ENCODE measurements at regions not wholly inside any gene's neighbourhood (a gene's known extent, or its start where the extent isn't known, plus 50 kb on each side); places are given as distances from the start of the nearest gene placed in this dataset.

DNA sequence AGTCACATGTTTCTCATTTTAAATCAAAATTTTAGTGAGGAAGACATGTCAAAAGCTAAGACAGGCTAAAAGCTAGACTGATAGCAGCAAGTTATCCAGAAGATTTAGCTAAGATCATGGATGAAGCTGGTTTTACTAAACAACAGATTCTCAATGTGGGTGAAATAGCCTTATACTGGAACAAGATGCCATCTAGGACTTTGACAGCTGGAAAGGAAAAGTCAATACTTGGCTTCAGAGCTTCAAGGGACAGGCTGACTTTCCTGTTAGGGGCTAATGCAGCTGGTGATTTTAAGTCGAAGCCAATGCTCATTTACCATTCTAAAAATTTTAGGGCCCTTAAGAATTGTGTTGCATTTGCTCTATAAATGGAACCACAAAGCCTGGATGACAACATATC is 455.3 kb upstream of the SLC10A2 start:
- TF ChIP-seq POLR2AphosphoS5 (IDR thresholded peaks at IDR 0.05), result no peak
- TF ChIP-seq, protein P1, sequence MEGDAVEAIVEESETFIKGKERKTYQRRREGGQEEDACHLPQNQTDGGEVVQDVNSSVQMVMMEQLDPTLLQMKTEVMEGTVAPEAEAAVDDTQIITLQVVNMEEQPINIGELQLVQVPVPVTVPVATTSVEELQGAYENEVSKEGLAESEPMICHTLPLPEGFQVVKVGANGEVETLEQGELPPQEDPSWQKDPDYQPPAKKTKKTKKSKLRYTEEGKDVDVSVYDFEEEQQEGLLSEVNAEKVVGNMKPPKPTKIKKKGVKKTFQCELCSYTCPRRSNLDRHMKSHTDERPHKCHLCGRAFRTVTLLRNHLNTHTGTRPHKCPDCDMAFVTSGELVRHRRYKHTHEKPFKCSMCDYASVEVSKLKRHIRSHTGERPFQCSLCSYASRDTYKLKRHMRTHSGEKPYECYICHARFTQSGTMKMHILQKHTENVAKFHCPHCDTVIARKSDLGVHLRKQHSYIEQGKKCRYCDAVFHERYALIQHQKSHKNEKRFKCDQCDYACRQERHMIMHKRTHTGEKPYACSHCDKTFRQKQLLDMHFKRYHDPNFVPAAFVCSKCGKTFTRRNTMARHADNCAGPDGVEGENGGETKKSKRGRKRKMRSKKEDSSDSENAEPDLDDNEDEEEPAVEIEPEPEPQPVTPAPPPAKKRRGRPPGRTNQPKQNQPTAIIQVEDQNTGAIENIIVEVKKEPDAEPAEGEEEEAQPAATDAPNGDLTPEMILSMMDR (IDR thresholded peaks at IDR 0.05), result no peak
- TF ChIP-seq POLR2A (IDR thresholded peaks at IDR 0.05; ENCODE audit: low read depth), result no peak

Data from esophagus muscularis mucosa (tissue), 3 donors.